OCI-LY7 (cell line): ENCODE measurements at regions not wholly inside any gene's neighbourhood (a gene's known extent, or its start where the extent isn't known, plus 50 kb on each side); places are given as distances from the start of the nearest gene placed in this dataset.
A peak's percentile ranks its signal among the peaks of the same experiment; 100 is the strongest.
"Not testable (repeated sequence)": the region's sequence is repeated elsewhere in the genome, so short reads cannot be mapped to it uniquely, and the experiment has no call there.

ENCODE experiments used
- BruUV-seq: library from RNA; stranded (reverse); fragments of 400-500 nt; replicated peaks from 2 replicates; lab custom pipeline; 2021; lab: Mats Ljungman, UMichigan
- CTCF ChIA-PET: fragments of 300-600 bp; sonication (Branson Sonifier 250); formaldehyde crosslinking; loops from one replicate; lab custom pipeline; 2022; ENCODE audit warnings: antibody characterized with exemption; ENCODE audit not compliant: unreplicated experiment; lab: Charles Lee
- POLR2A ChIA-PET: fragments of 300-600 bp; sonication (Branson Sonifier 250); formaldehyde crosslinking; loops from one replicate; lab custom pipeline; 2022; ENCODE audit warnings: antibody characterized with exemption; lab: Charles Lee
- DNase-seq: peaks from one replicate; pipeline ENCODE4 v3.0.0-alpha.2; 2015; ENCODE audit warnings: low spot score
- H2AFZ ChIP-seq: fragments of 200-600 bp; sonication (generic), shearing (Covaris generic); 2 replicates; pipeline ENCODE4 v1.6.1; 2014; ENCODE audit warnings: mild to moderate bottlenecking, antibody characterized with exemption, low read length, moderate library complexity
- H3K27ac ChIP-seq: fragments of 200-600 bp; sonication (generic); 2 replicates; pipeline ENCODE4 v1.5.1; 2014; ENCODE audit warnings: mixed run types, low read depth, mild to moderate bottlenecking, moderate library complexity, low read length, inconsistent platforms; ENCODE audit not compliant: poor library complexity, severe bottlenecking
- H3K36me3 ChIP-seq: fragments of 200-600 bp; sonication (generic); 2 replicates; pipeline ENCODE4 v1.6.1; 2014; ENCODE audit warnings: mild to moderate bottlenecking, antibody characterized with exemption, low read length, moderate library complexity, mixed read lengths; ENCODE audit not compliant: insufficient read depth
- H3K4me1 ChIP-seq: fragments of 200-600 bp; sonication (generic); 2 replicates; pipeline ENCODE4 v1.5.1; 2014; ENCODE audit warnings: mild to moderate bottlenecking, low read length; ENCODE audit not compliant: insufficient read depth, poor library complexity, severe bottlenecking
- H3K4me2 ChIP-seq: fragments of 200-600 bp; sonication (generic); 2 replicates; pipeline ENCODE4 v1.6.1; 2014; ENCODE audit warnings: mild to moderate bottlenecking, low read length
- H3K4me3 ChIP-seq: fragments of 200-600 bp; sonication (generic); 2 replicates; pipeline ENCODE4 v1.5.1; 2014; ENCODE audit warnings: mild to moderate bottlenecking, low read depth, low read length; ENCODE audit not compliant: poor library complexity, severe bottlenecking
- H3K79me2 ChIP-seq: fragments of 200-600 bp; sonication (generic); 2 replicates; pipeline ENCODE4 v1.6.1; 2016; ENCODE audit warnings: low read depth, mild to moderate bottlenecking, low read length, moderate library complexity, mixed read lengths; ENCODE audit not compliant: insufficient read depth
- H3K9me2 ChIP-seq: fragments of 200-600 bp; sonication (generic); 2 replicates; pipeline ENCODE4 v1.6.1; 2016; ENCODE audit warnings: mild to moderate bottlenecking, low read length, mixed read lengths; ENCODE audit not compliant: insufficient read depth
- H3K9me3 ChIP-seq: fragments of 200-600 bp; sonication (generic); 2 replicates; pipeline ENCODE4 v1.6.1; 2014; ENCODE audit warnings: mild to moderate bottlenecking, mixed run types, low read length, mixed read lengths
- H4K20me1 ChIP-seq: fragments of 200-600 bp; sonication (generic); 2 replicates; pipeline ENCODE4 v1.6.1; 2014; ENCODE audit warnings: mild to moderate bottlenecking, antibody characterized with exemption, low read length, moderate library complexity, mixed read lengths; ENCODE audit not compliant: insufficient read depth
- EZH2phosphoT487 ChIP-seq: fragments of 200-600 bp; sonication (generic); IDR thresholded peaks from 2 replicates; pipeline ENCODE4 v1.6.1; 2018; ENCODE audit warnings: low read depth, borderline replicate concordance, mild to moderate bottlenecking, mixed run types, antibody characterized with exemption, low read length, moderate library complexity, mixed read lengths
- intact Hi-C: fragments of 100-400 bp; cut with micrococcal nuclease; formaldehyde crosslinking; loops from one replicate; pipeline ENCODE4 v1.10.0; 2022; ENCODE audit not compliant: unreplicated experiment
- TF ChIP-seq, protein P1 (sequence below): fragments of 200-600 bp; sonication (generic); conservative IDR thresholded peaks from 2 replicates; pipeline ENCODE4 v1.5.1; 2014; ENCODE audit warnings: mild to moderate bottlenecking, antibody characterized with exemption, low read length, moderate library complexity, mixed read lengths

DNA sequence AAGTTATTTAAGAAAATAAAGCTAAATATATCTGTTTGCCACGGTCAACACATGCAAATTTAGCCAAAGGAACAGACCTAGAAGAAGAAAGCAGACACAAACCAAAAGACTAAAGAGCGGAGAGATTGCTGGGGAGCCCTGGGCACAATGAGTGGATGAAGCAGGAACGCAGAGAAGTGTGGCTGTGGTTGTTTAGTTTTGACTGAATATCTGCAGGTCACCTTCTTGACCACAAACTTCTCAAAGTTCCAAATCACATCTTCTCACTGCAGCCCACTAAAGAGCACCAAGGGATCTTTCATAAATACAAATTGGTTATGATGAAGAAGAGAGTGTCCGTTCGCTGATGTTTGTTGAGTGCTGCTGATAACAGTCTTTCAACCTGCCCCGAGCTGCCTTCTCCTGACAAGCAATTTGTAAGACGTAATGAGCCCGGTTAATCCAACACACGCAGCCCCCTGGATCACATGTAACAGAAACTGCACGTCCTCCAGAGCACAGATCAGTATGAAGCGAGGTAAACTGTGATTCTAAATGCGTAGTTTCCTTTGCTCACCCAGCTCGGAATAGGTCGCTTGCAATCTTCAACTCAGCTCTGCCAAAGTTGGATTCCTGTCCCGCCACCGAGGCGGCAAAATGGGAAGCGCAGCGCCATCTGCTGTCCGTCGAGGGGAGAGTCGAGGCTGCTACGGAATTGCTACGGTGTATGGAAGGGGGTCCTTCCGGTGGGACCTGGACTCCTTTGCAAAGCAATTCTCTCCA, 120.8 kb downstream of the GXYLT1 start:
- Histone ChIP-seq H3K9me2 (no peaks in the 10 kb centered on the region), H3K4me1 (peaks cover 49% of the 10 kb centered on the region), H3K79me2 (no peaks in the 10 kb centered on the region), H3K27ac (no peak overlapping the region), H3K4me2 (peak overlapping the region; percentile 64), H4K20me1 (no peaks in the 10 kb centered on the region), H3K36me3 (no peaks in the 10 kb centered on the region), H2AFZ (peak overlapping the region; percentile 91), H3K9me3 (no peaks in the 10 kb centered on the region), H3K4me3 (peak overlapping the region; percentile 58)
- no TSS peak for BruUV-seq
- ChIA-PET POLR2A (interaction anchor here (0.5 to 2.6 kb wide), 8 partner anchors 9 to 751 kb away, joined by 3 to 9 read pairs (median 3); no protein-coding TSS in a partner anchor), CTCF (interaction anchor here (0.9 to 1.9 kb wide), 2 partner anchors 9 to 760 kb away, joined by 3 to 6 read pairs; no protein-coding TSS in a partner anchor)
- peak; percentile 88 for DNase-seq
- intact Hi-C loops = loop anchor here (1.0 to 5.0 kb wide), 6 partner anchors 102 to 1077 kb away; no protein-coding TSS in a partner anchor
- TF ChIP-seq, protein P1, sequence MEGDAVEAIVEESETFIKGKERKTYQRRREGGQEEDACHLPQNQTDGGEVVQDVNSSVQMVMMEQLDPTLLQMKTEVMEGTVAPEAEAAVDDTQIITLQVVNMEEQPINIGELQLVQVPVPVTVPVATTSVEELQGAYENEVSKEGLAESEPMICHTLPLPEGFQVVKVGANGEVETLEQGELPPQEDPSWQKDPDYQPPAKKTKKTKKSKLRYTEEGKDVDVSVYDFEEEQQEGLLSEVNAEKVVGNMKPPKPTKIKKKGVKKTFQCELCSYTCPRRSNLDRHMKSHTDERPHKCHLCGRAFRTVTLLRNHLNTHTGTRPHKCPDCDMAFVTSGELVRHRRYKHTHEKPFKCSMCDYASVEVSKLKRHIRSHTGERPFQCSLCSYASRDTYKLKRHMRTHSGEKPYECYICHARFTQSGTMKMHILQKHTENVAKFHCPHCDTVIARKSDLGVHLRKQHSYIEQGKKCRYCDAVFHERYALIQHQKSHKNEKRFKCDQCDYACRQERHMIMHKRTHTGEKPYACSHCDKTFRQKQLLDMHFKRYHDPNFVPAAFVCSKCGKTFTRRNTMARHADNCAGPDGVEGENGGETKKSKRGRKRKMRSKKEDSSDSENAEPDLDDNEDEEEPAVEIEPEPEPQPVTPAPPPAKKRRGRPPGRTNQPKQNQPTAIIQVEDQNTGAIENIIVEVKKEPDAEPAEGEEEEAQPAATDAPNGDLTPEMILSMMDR = peak; percentile 98
- TF ChIP-seq EZH2phosphoT487 = no peak

DNA sequence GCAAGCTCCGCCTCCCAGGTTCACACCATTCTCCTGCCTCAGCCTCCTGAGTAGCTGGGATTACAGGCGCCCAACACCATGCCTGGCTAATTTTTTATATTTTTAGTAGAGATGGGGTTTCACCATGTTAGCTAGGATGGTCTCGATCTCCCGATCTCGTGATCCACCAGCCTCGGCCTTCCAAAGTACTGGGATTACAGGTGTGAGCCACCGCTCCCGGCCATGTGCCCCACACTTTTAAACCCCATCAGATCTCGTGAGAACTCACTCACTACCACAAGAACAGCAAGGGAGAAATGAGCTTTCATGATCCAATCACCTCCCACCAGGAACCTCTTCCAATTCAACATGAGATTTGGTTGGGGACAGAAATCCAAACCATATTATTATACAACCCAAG, 122.7 kb downstream of the GXYLT1 start:
- H2AFZ ChIP-seq, CTCF ChIA-PET, H3K79me2 ChIP-seq, H4K20me1 ChIP-seq, H3K9me2 ChIP-seq, H3K9me3 ChIP-seq, DNase-seq, H3K36me3 ChIP-seq, H3K27ac ChIP-seq, BruUV-seq, H3K4me2 ChIP-seq, H3K4me3 ChIP-seq: not testable (repeated sequence)
- intact Hi-C loops = loop anchor here (5.0 kb wide), 2 partner anchors 100 to 1075 kb away; no protein-coding TSS in a partner anchor
- POLR2A ChIA-PET = interaction anchor here (0.6 to 0.7 kb wide), 3 partner anchors 258 to 746 kb away, joined by 3 to 5 read pairs (median 5); no protein-coding TSS in a partner anchor
- peaks cover 69% of the 10 kb centered on the region for H3K4me1 ChIP-seq

DNA sequence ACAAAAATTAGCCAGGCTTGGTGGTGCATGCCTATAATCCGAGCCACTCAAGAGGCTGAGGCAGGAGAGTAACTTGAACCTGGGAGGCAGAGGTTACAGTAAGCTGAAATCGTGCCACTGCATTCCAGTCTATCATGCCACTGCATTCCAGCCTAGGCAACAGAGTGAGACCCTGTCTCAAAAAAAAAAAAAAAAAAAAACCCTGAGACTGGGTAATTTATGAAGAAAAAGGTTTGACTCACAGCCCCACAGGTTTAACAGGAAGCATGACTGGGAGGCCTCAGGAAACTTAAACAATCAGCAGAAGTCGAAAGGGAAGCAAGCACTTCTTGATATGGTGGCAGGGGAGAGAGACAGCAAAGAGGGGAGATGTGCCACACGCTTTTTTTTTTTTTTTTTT, 123.2 kb downstream of the GXYLT1 start:
- Histone ChIP-seq H3K36me3 (no peaks in the 10 kb centered on the region), H3K4me2 (no peak overlapping the region), H3K4me3 (no peak overlapping the region), H4K20me1 (no peaks in the 10 kb centered on the region), H3K27ac (no peak overlapping the region), H2AFZ (no peak overlapping the region), H3K79me2 (no peaks in the 10 kb centered on the region), H3K9me2 (no peaks in the 10 kb centered on the region), H3K9me3 (no peaks in the 10 kb centered on the region), H3K4me1 (peaks cover 73% of the 10 kb centered on the region)
- no TSS peak for BruUV-seq
- TF ChIP-seq, protein P1 = no peak
- no peak for TF ChIP-seq EZH2phosphoT487
- ChIA-PET POLR2A (interaction anchor here (0.6 to 0.7 kb wide), 3 partner anchors 257 to 746 kb away, joined by 3 to 5 read pairs (median 5); no protein-coding TSS in a partner anchor), CTCF (no interaction called here)
- DNase-seq = no peak
- intact Hi-C loops = loop anchor here (5.0 kb wide), 2 partner anchors 99 to 1074 kb away; no protein-coding TSS in a partner anchor
